ENCODE measurements at regions not wholly inside any gene's neighbourhood (a gene's known extent, or its start where the extent isn't known, plus 50 kb on each side); places are given as distances from the start of the nearest gene placed in this dataset.

DNA sequence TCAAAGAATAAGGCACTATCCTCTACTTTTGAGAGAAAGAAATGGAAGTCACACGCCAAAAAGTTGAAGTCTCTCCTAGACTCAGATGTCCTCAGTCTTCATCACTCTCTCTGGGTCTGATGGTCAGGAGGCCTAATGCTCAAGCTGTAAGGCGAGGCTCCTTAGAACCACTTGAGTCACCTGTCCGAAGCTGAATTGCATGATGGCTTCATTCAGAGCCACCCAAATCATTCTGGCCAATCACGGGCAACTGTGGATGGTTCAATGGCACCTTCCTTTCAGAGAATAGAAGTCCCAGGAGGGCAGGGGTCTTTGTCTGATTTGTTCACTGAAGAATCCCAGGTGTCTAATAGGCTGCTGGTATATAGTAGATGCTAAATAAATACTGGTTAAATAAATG, 63.9 kb upstream of the SMOX start:
- TF ChIP-seq, protein P1, sequence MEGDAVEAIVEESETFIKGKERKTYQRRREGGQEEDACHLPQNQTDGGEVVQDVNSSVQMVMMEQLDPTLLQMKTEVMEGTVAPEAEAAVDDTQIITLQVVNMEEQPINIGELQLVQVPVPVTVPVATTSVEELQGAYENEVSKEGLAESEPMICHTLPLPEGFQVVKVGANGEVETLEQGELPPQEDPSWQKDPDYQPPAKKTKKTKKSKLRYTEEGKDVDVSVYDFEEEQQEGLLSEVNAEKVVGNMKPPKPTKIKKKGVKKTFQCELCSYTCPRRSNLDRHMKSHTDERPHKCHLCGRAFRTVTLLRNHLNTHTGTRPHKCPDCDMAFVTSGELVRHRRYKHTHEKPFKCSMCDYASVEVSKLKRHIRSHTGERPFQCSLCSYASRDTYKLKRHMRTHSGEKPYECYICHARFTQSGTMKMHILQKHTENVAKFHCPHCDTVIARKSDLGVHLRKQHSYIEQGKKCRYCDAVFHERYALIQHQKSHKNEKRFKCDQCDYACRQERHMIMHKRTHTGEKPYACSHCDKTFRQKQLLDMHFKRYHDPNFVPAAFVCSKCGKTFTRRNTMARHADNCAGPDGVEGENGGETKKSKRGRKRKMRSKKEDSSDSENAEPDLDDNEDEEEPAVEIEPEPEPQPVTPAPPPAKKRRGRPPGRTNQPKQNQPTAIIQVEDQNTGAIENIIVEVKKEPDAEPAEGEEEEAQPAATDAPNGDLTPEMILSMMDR (IDR thresholded peaks at IDR 0.05), result no peak
- TF ChIP-seq EZH2 (IDR thresholded peaks at IDR 0.05), result no peak
- TF ChIP-seq EZH2phosphoT487 (IDR thresholded peaks at IDR 0.05), result no peak

Measured in neural progenitor cell (in vitro differentiated cells).